ENCODE measurements at regions not wholly inside any gene's neighbourhood (a gene's known extent, or its start where the extent isn't known, plus 50 kb on each side); places are given as distances from the start of the nearest gene placed in this dataset.

- no peak for DNase-seq
These were observed 1135.9 kb upstream of the WWC1 start for GRCh38 chr5:167155387-167156005.

GRCh38 chr5:167156446-167156845 is 1135.0 kb upstream of the WWC1 start:
- DNase-seq: no peak

- no peak for DNase-seq
These were observed 1132.9 kb upstream of the WWC1 start for GRCh38 chr5:167158588-167158987.

- DNase-seq: no peak
These were observed 1131.1 kb upstream of the WWC1 start for GRCh38 chr5:167160388-167160787.

GRCh38 chr5:167166696-167167095 is 1124.7 kb upstream of the WWC1 start:
- DNase-seq: no peak

GRCh38 chr5:167167191-167167795 is 1124.2 kb upstream of the WWC1 start:
- no peak for DNase-seq

- DNase-seq: no peak
These were observed 1122.5 kb upstream of the WWC1 start for GRCh38 chr5:167168971-167169370.

- DNase-seq: no peak
These were observed 1120.4 kb upstream of the WWC1 start for GRCh38 chr5:167171056-167171455.

GRCh38 chr5:167177736-167178135 is 1113.7 kb upstream of the WWC1 start:
- no peak for DNase-seq

GRCh38 chr5:167180906-167181305 is 1110.5 kb upstream of the WWC1 start:
- DNase-seq: no peak

- DNase-seq: no peak
These were observed 1085.6 kb upstream of the WWC1 start for GRCh38 chr5:167205881-167206280.

GRCh38 chr5:167207081-167207480 is 1084.4 kb upstream of the WWC1 start:
- no peak for DNase-seq

- DNase-seq: no peak
These were observed 1082.5 kb upstream of the WWC1 start for GRCh38 chr5:167208911-167209310.

- no peak for DNase-seq
These were observed 1074.2 kb upstream of the WWC1 start for GRCh38 chr5:167217097-167217743.

- DNase-seq: no peak
These were observed 1072.1 kb upstream of the WWC1 start for GRCh38 chr5:167219298-167219697.

GRCh38 chr5:167226386-167226785 is 1065.1 kb upstream of the WWC1 start:
- DNase-seq: no peak

GRCh38 chr5:167228134-167228533 is 1063.3 kb upstream of the WWC1 start:
- DNase-seq: no peak

GRCh38 chr5:167229751-167230150 is 1061.7 kb upstream of the WWC1 start:
- DNase-seq: no peak

GRCh38 chr5:167230414-167230813 is 1061.0 kb upstream of the WWC1 start:
- no peak for DNase-seq

GRCh38 chr5:167232675-167233311 is 1058.7 kb upstream of the WWC1 start:
- DNase-seq: no peak

- no peak for DNase-seq
These were observed 1057.8 kb upstream of the WWC1 start for GRCh38 chr5:167233507-167234220.

- no peak for DNase-seq
These were observed 1049.9 kb upstream of the WWC1 start for GRCh38 chr5:167241436-167242067.

GRCh38 chr5:167242701-167243100 is 1048.7 kb upstream of the WWC1 start:
- DNase-seq: no peak

Measured in CD4-positive, alpha-beta T cell treated with Interleukin-17A for 1 hour (primary cell).